K562 (cell line): ENCODE measurements at regions not wholly inside any gene's neighbourhood (a gene's known extent, or its start where the extent isn't known, plus 50 kb on each side); places are given as distances from the start of the nearest gene placed in this dataset.

Experiments
- CHD1 ChIP-seq: fragments of 200-600 bp; sonication (generic); IDR thresholded peaks from one replicate; pipeline ENCODE4 v1.6.1; 2012; ENCODE audit warnings: mild to moderate bottlenecking, moderate library complexity, low read length, inconsistent platforms
- CHD4 ChIP-seq: fragments of 200-600 bp; sonication (generic); IDR thresholded peaks from 3 replicates; pipeline ENCODE4 v1.6.1; 2012; ENCODE audit warnings: low read depth, mild to moderate bottlenecking, mixed read lengths, low read length, inconsistent platforms; ENCODE audit not compliant: insufficient read depth, insufficient replicate concordance, poor library complexity, severe bottlenecking
- MEF2A ChIP-seq: IDR thresholded peaks from 2 replicates; pipeline ENCODE4 v1.6.1; 2011; ENCODE audit warnings: low read depth, mild to moderate bottlenecking, low read length, moderate library complexity; ENCODE audit not compliant: control insufficient read depth
- RCOR1 ChIP-seq, 2 experiments: IDR thresholded peaks; 2 replicates each; pipeline ENCODE4 v1.6.1; 2012; ENCODE audit warnings: low read depth in 2 of 2, low read length in 2 of 2, borderline replicate concordance in 1 of 2, improper control_type of control experiment in 1 of 2
- SMAD3 ChIP-seq: fragments of 450-650 bp; formaldehyde crosslinking; conservative IDR thresholded peaks from 2 replicates; pipeline ENCODE4 v1.4.0; 2020; ENCODE audit warnings: mild to moderate bottlenecking
- ZBTB8A ChIP-seq: fragments of 450-650 bp; IDR thresholded peaks from 2 replicates; pipeline ENCODE4 v1.6.1; 2018; ENCODE audit warnings: mild to moderate bottlenecking, moderate library complexity; ENCODE audit not compliant: partially characterized antibody
- ZFP1 ChIP-seq: fragments of 450-650 bp; formaldehyde crosslinking; IDR thresholded peaks from 2 replicates; pipeline ENCODE4 v1.4.0; 2020; ENCODE audit warnings: mild to moderate bottlenecking, mixed read lengths
- ZFP36 ChIP-seq: fragments of 150-350 bp; IDR thresholded peaks from 2 replicates; pipeline ENCODE4 v1.6.1; 2018; ENCODE audit warnings: low read length, low read depth; ENCODE audit not compliant: partially characterized antibody
- TF ChIP-seq, protein P1 (sequence below), 2 experiments: fragments of 450-650 bp; formaldehyde crosslinking in 1 of 2; IDR thresholded peaks; 2 replicates each; pipeline versions ENCODE4 v1.4.0 to v1.6.1; 2014 to 2020; ENCODE audit warnings: mild to moderate bottlenecking in 2 of 2, borderline replicate concordance in 1 of 2, low read depth in 1 of 2
- TF ChIP-seq, protein P2 (sequence below), 3 experiments: IDR thresholded peaks in 2 of 3; conservative IDR thresholded peaks in 1 of 3; 2 replicates each; pipeline ENCODE4 v1.5.1; 2011 to 2012; ENCODE audit warnings: low read length in 3 of 3, mild to moderate bottlenecking in 3 of 3, control low read depth in 2 of 3, improper control_type of control experiment in 1 of 3, inconsistent platforms in 1 of 3, low read depth in 1 of 3, mixed read lengths in 1 of 3, moderate library complexity in 1 of 3; ENCODE audit not compliant: insufficient read depth in 2 of 3
- TF ChIP-seq, protein P3 (sequence below): sonication (generic); formaldehyde crosslinking; IDR thresholded peaks from 2 replicates; pipeline ENCODE4 v1.8.0; 2022; ENCODE audit warnings: mild to moderate bottlenecking, missing genetic modification reagents

DNA sequence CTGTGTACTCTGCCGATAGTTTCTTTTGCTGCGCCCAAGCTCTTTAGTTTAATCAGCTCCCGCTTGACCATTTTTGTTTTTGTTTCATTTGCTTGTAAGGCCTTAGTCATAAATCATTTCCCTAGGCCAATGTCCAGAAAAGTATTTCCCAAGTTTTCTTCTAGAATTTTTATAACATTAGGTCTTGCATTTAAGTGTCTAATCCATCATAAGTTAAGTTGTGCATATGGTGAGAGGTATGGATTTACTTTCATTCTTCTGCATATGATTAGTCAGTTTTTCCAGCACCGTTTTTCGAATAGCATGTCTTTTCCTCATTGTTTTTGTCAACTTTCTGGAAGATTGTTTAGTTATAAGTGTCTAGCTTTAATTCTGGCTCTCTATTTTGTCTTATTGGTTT lies 484.8 kb upstream of the CNTNAP5 start:
- TF ChIP-seq, protein P1, sequence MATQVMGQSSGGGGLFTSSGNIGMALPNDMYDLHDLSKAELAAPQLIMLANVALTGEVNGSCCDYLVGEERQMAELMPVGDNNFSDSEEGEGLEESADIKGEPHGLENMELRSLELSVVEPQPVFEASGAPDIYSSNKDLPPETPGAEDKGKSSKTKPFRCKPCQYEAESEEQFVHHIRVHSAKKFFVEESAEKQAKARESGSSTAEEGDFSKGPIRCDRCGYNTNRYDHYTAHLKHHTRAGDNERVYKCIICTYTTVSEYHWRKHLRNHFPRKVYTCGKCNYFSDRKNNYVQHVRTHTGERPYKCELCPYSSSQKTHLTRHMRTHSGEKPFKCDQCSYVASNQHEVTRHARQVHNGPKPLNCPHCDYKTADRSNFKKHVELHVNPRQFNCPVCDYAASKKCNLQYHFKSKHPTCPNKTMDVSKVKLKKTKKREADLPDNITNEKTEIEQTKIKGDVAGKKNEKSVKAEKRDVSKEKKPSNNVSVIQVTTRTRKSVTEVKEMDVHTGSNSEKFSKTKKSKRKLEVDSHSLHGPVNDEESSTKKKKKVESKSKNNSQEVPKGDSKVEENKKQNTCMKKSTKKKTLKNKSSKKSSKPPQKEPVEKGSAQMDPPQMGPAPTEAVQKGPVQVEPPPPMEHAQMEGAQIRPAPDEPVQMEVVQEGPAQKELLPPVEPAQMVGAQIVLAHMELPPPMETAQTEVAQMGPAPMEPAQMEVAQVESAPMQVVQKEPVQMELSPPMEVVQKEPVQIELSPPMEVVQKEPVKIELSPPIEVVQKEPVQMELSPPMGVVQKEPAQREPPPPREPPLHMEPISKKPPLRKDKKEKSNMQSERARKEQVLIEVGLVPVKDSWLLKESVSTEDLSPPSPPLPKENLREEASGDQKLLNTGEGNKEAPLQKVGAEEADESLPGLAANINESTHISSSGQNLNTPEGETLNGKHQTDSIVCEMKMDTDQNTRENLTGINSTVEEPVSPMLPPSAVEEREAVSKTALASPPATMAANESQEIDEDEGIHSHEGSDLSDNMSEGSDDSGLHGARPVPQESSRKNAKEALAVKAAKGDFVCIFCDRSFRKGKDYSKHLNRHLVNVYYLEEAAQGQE (IDR thresholded peaks at IDR 0.05; ENCODE audit: borderline replicate concordance): no peak
- TF ChIP-seq, protein P1 (CRISPR knock-in tag; IDR thresholded peaks at IDR 0.05; ENCODE audit: low read depth): no peak
- no peak for TF ChIP-seq CHD1
- TF ChIP-seq RCOR1 (IDR thresholded peaks at IDR 0.05; ENCODE audit: borderline replicate concordance in 1 of 2, low read depth in 2 of 2, low read length in 2 of 2): no peak
- no peak for TF ChIP-seq ZBTB8A
- TF ChIP-seq, protein P2, sequence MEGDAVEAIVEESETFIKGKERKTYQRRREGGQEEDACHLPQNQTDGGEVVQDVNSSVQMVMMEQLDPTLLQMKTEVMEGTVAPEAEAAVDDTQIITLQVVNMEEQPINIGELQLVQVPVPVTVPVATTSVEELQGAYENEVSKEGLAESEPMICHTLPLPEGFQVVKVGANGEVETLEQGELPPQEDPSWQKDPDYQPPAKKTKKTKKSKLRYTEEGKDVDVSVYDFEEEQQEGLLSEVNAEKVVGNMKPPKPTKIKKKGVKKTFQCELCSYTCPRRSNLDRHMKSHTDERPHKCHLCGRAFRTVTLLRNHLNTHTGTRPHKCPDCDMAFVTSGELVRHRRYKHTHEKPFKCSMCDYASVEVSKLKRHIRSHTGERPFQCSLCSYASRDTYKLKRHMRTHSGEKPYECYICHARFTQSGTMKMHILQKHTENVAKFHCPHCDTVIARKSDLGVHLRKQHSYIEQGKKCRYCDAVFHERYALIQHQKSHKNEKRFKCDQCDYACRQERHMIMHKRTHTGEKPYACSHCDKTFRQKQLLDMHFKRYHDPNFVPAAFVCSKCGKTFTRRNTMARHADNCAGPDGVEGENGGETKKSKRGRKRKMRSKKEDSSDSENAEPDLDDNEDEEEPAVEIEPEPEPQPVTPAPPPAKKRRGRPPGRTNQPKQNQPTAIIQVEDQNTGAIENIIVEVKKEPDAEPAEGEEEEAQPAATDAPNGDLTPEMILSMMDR (IDR thresholded peaks at IDR 0.05 in 2 of 3, conservative IDR thresholded peaks at IDR 0.05 in 1 of 3; ENCODE audit: insufficient read depth in 2 of 3, low read depth in 1 of 3, low read length in 3 of 3): no peak
- TF ChIP-seq MEF2A: no peak
- no peak for TF ChIP-seq SMAD3 (CRISPR knock-in tag)
- no peak for TF ChIP-seq ZFP1 (CRISPR knock-in tag)
- TF ChIP-seq, protein P3, sequence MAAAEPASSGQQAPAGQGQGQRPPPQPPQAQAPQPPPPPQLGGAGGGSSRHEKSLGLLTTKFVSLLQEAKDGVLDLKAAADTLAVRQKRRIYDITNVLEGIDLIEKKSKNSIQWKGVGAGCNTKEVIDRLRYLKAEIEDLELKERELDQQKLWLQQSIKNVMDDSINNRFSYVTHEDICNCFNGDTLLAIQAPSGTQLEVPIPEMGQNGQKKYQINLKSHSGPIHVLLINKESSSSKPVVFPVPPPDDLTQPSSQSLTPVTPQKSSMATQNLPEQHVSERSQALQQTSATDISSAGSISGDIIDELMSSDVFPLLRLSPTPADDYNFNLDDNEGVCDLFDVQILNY (CRISPR knock-in tag): no peak
- TF ChIP-seq ZFP36: no peak
- TF ChIP-seq CHD4: no peak
